NCI-H526 (cell line): ENCODE measurements at regions not wholly inside any gene's neighbourhood (a gene's known extent, or its start where the extent isn't known, plus 50 kb on each side); places are given as distances from the start of the nearest gene placed in this dataset.
"Not testable (repeated sequence)": the region's sequence is repeated elsewhere in the genome, so short reads cannot be mapped to it uniquely, and the experiment has no call there.

Source experiments
- DNase-seq, 2 experiments: peaks; one replicate each; lab custom pipeline; 2025; lab: John Stamatoyannopoulos, UW

DNA sequence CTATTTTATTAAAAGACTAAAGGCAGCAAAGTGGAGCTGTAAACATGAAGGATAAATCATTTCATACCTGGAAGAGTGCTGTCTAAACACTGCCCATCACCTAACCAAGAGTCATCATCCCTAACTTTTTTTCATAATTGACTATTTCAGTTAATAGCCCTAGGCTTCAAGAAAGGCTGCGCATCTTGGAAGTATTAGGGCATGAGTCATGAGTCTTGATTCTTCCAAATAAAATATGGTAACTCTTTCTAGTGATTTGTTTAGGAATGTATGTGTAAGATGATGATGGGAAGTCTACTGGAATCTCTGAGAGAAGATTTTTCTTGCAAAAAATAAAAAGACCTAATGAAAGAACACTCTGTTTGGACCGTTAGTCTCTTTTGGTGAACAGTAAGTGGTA, 207.7 kb upstream of the AHR start:
- no peak for DNase-seq

DNA sequence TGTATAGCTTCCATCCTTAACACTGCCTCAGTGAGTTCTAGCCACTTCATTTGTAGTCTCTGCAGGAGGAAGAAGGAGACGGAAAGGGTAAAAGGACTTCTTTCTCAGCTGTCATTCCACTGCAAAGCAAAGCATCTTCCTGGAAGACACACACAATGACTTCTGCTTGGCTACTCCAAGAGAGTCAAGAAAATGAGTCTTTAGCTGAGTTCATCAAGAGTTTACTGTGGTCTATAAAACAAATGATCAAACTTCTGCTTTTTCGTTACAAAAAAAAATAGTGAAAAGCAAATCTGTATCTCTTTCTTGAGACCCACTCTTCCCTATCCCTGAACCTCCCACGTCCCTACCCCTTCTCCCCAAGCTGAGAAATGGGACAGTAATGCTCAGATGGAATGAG, 205.0 kb upstream of the AHR start:
- DNase-seq = no peak

DNA sequence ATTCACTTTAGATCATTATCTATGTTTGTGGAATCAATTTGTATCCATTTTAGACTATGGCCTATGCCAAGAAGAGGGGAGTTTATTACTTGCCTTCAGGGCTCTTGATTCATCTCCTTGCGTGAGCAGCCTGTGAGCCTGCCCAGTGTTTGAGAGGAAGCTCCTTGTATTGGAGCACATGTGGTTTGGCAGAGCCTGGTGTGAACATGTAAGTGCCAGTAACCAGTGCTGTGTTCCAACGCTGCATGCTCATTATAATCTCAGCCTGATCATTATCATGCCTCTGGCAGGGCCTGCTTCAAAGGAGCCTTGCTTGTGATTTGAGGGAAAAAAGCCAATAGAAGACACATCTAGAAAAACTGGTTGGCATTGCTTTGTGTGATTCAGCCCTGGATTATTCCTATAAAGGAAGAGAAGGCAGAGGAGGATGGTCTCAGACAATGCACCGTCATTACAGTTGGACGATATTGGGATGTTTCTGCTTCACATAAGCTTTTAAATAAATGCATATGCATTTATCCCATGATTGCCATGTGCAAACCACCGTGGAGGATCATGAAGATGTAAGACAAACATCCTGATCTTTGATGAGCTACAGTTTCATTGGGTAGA, 203.4 kb upstream of the AHR start:
- DNase-seq = no peak

DNA sequence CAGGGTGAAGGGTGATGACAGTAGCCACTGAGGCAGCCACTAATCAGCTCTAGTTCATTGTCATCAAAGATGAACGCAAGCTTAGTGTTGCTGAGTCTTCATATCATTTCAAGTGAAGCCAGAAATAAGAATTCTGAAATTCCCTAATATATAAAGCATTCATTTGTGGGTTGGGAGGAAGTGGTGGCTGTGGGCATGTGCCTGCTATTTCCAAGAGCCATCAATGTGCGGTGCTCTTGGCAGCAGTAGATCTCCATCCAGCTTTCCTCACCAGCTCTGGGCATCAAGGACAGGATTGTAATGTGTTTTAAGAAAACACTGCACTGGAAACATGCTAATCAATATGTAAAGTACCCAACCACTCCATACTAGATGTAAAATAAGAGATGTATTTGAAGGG, 202.5 kb upstream of the AHR start:
- peak; percentile 44 to 45 for DNase-seq

DNA sequence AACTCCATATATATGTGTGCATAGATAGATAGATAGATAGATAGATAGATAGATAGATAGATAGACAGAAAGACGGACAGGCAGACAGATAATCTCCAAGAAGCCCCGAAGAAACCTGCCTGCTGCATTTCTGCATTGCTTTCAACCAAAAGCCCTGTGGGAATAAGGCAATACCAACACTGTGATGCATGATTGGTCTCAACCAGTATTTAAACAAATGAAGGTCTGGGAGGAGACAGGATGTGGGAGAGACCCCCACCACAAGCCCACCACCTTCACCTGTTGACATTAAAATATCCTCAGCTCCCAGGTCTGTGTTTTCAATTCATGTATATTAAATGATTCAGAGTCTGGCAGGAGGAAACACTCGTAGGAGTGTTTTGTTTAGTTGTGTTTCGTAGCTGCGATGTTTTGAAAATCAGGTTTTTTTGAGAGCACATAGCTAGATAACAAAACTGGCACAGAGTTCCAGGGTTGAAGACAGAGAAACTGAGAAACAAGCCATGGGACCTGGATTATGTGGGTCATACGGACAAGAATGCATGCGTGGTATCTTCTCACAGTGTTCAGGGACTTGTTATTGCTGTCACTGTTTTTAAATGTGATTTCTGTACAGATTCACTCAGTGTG, 200.7 kb upstream of the AHR start:
- DNase-seq = peak in 1 of 2 experiments; percentile 17

DNA sequence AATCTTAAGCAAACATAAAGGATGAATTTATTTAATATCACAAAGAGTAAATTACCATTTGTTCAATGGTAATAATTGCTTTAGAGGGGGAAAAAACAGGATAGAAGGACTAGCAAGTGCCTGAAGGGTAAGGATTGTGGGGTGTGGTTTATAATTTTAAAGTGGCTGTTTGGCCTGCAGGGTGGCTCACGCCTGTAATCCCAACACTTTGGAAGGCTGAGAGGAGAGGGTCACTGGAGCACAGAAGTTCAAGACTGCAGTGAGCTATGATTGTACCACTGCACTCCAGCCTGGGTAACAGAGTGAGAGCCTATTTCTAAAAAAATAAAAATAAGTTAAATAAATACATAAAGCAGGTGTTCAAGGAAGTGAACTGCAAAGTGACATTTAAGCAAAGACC, 199.9 kb upstream of the AHR start:
- no peak for DNase-seq

DNA sequence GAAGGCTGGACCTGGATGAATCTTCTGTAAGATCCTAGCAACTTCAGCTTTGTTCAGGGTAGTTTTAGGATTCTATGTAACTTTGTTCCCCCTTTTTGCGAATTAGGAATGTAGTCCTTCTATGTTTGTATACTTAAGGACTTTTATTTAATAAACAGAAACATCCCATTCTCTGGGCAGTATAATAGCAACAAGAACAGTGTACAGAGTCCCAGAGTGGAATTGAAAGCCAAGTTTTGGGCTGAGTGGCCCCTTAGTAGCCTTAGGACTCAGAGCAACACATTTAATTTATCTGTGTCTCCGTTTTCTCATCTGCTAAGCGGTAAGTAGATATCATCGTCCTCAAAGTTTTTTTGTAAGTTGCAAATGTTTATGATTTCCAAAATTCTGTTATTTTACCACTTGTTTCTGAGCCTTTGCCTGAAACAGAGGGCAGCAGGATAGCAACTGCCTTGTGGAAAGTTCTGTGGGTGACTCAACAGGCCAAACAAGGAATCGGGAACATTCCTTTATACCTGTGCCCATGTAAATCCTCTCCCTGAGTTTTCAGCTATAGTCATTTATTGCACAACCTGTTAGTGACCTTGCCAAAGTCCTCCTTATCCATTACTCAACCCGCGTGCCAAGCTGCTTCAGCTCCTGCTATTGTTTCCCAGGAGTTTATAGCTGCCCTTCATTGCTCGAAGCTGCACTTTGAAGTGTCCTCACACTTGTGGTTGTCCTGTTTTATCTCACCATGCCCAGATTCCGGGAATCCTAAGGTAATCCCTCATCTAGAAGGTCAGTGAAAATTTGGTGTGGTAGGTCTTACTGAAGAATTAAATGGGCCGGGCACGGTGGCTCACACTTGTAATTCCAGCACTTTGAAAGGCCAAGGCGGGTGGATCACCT, 199.1 kb upstream of the AHR start:
- DNase-seq = no peak

DNA sequence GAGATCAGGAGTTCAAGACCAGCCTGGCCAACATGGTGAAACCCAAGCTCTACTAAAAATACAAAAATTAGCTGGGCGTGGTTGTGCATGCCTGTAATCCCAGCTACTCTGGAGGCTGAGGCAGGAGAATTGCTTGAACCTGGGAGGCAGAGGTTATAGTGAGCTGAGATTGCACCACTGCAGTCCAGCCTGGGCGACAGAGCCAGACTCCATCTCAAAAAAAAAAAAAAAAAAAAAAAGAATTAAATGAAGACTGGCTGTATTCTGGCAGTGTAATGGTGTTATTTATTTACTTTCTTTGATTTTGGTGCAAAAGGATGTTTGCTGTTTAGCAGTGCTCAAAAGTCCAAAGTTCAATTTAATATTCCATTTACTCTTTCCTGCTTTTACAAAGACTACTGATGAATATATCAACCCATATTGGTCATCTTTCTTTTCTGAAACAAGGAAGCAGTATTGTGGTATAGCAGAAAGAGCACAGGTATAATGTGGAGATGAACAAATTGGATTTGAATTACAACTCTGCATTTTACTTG, 198.4 kb upstream of the AHR start:
- not testable (repeated sequence) for DNase-seq

DNA sequence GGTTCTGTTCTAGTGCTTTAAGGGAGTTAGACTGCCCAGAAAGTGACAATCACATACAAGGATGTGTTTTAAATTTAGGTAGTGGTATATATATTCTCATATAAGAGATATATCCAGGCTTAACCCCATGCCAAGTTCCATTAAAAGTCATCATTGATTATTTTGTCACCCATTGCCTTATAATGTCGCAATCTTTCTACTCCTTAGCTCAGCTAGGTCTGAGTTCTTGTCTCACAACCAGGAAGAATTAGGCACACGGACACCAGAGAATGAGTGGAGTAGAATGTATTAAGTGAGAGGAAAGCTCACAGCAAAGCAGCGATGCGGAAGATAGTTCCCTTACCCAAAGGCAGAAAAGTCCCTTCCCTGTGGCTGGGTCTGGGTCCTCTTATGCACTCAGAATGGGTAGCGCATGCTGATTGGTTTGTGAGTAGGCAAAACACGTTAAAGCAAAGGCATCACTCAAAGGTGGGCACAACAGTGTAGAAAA, 197.2 kb upstream of the AHR start:
- no peak for DNase-seq

DNA sequence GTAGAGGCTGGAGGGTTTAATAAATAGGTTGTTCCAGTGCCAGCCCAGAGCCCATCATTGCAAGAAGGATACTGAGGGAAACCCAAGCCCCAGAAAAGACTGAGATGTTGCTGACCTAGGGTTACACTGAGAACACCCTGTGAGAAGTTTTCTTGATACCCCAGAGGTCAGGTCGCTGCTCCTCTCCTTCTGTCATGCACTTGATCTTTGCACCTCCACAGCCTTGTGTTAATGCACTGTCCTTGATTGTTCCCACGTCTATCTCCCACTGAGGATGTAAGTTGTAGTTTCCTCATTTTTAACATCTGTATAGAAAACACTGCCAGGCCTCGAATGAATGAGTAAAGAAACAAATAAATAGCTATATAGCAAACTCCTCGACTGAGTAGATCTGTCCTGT, 195.3 kb upstream of the AHR start:
- no peak for DNase-seq

DNA sequence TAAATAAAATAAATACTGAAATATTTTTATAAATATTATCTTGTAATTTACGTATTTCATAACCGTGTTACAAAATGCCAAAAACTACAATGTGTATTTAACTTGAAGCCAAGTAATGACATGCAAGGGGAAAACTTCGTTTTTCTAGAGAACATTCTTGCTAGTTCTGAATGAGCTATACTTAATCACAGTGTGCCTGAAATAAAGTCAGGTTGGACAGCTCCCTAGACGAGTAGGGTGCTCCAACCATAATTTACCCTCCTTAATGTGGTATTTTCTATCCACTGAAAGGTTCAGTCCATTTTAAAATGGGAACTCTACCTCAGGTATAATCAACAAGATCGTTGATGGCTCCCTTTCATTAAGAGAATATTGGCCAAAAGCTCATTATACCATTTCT, 194.5 kb upstream of the AHR start:
- no peak for DNase-seq

DNA sequence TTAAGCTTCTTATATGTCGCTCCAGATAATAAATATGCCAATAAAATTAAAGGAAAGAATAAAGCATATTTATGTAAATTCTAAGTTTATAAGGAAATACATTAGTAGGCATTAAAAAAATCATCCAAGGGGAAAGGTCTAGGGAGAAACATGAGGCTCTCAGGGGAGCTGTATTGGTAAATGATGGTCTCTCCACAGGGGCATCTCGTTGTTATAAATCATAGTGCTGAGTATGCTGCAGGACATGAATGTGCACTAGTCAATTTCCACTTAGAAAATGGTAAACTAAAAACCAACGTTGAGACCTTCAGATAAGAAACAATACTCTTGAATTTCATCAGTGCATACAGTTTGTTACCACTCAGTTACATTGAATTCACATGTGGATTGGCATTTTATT, 194.0 kb upstream of the AHR start:
- no peak for DNase-seq

DNA sequence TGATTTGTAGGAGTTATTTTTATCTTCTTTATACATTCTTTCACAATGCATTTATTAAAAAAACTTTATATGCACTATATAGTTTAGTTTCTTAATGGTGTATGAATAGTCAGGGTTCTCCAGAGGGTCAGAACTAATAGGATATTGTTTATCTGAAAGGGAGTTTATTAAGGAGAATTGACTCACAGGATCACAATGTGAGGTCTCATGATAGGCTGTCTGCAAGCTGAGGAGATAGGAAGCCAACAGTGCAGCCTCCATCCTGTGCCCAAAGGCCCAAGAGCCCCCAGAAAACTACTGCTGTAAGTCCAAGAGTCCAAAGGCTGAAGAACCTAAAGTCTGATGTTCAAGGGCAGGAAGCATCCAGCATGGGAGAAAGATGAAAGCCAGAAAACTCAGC, 192.8 kb upstream of the AHR start:
- no peak for DNase-seq

DNA sequence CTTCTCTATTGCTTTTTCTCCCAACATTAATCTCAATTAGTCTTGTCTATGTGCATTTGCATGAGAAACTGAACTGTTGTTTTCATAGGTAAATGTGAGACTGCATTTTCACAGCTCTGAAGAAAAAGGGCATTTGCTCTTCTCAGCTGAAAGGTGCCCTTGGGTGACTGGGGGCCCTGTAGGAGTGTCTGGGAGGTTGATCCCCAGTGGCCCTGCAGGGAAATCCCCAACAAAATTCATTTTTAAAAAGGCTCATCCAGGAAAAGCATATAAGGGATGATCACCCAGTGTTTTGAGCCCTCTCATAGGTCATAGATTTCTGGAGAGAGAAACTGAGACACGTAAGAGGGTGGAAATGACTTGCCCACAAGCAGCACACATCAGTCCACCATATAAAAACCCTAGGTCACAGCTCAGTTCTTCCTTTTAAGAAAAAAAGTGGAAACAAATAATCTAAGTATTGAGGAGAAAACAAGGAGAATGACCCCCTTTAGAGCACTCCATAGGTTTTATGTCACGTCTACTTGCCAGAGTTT, 190.3 kb upstream of the AHR start:
- peak; percentile 18 to 44 for DNase-seq

DNA sequence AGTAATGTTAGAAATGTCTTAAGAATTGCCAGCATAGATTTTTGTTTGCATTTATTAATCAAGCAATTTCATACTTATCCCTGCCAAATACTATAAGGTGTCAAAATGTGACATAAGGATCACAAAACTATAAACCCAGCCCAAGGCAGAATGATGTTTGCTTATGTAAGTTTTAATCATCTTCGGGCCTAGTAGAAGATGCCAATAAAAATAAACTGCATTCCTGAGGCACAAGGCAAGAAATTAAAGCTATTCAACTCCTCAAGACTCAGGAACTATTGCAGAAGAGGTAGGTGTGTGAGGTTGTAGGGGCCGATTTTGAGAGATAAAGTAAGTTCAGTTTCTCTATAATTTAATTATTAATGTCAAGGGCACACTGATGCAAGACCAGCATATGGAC, 189.4 kb upstream of the AHR start:
- DNase-seq = no peak

DNA sequence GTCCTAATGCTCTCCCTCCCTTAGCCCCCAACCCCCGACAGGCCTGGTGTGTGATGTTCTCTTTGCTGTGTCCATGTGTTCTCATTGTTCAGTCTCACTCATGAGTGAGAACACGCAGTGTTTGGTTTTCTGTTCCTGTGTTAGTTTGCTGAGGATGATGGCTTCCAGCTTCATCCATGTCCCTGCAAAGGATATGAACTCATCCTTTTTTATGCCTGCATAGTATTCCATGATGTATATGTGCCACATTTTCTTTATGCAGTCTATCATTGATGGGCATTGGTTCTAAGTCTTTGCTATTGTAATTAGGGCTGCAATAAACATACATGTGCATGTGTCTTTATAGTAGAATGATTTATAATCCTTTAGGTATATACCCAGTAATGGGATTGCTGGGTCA, 184.7 kb upstream of the AHR start:
- not testable (repeated sequence) for DNase-seq

DNA sequence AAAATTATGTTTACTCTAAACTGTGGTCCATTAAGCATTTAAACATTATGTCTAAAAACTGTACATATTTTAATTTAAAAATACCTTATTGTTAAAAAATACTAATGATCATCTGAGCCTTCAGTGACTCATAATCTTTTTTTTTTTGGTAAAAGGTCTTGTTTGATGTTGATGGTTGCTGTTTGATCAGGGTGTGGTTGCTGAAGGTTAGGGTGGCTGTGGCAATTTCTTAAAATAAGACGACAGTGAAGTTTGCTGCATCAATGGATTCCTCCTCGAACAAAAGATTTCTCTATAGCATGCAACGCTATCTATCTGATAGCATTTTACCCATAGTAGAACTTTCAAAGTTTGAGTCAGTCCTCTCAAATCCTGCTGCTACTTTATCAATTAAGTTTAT, 180.0 kb upstream of the AHR start:
- DNase-seq = no peak

DNA sequence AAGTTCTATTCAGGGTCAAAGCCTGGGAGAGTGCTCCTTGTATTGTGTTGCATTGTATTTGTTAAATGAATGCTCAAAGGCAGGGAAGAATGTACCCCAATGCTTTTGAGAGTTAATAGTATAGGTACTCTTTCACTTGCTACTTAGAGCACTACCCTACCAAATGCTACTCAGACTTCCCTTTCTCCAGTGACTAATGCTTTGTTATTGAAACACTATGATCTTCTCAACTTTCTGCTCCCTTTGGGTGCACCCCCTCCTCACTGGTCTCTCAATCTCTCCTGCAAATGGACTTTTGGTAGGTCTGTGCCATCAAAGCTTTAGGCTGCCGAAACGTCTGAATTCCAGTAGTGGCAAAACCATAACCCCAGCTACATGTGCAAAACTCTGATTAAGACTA, 177.7 kb upstream of the AHR start:
- no peak for DNase-seq

DNA sequence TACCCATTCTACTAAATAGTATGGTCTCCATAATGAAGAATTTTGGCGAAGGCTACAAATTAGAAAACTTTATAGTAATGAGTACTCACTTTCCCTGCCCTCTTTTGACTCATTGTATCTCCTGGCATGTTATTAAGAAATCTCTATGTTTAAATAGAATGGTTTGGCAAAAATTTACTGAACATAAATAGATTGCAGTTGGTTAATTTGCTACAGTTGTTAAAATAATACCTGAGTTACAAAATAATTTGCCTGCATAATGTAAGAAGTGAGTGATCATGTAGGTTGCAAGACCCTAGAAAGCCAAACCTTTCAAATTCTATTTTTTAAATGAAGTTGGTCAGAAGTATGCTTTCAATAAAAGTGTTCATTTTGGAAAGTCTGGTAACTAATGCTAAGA, 176.8 kb upstream of the AHR start:
- DNase-seq = no peak

DNA sequence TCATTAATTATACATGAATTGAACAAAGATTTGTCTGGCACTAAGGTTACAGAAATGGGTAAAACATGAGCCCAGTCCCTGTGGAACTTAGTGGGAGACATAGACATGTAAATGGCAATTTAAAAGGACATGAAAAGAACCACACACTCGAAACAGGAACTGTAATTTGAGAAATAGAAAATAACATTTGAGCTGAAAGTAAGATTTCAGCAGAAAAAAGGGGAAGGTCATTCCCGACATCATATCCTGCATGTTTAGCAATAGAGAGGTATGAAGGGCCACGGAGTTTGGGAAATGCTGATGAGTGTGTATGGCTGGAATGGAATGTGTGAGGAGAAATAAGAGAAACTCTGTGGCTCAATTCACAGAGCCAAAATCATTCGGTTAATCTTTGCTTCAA, 175.4 kb upstream of the AHR start:
- DNase-seq = no peak

DNA sequence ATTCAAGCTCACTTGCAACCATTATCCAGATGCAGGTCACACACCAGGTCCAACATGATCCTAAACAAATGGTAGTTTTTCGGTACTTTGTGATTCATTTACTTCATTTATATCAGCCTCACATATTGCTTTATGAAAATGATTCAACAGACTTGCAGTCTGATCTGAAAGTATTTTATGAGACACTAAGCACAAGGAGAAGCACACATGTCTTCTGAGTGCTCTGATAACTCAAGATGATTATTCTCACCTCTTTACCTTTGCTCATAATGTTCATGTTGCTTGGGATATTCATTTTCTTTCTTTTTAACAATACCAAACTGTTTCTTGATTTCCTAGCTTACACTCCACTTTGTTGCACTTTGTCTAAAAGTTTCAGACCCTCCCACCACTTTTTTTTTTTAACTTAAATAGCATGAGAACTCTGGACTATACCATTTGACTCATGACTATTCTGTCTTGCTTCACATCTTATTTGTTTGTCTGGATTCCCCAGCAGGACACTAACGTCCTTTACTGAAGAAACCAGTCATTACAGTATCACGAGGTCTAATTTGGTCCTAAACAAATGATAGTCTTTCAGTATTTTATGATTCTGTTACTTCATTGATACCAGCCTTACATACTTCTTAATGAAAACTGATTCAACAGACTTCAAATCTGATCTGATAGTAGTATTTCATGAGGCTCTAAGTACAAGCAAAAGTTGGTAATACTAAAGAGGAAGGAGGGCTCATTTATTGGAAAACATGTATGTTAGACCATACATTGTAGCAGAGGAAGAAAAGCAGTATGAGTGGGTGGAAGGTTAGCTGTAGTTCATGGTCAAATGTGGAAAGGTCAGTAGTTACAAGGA, 171.8 kb upstream of the AHR start:
- DNase-seq = no peak

DNA sequence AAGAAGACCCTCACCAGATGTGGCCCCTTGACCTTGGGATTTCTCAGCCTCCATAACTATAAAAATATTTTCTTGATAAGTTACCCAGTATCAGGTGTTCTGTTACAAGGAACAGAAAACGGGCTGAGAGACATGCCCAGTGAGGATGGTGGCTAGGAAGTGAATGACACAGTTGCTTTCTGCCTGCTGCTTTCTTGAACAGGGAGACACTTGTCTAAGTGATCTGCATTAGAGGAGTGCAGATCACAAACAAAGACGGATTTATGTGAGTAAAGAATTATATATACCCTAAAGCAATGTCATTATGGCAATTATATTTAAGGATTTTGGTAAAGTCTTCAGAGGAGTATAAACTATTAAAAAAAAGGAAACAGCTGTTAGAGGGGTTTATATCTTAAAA, 169.2 kb upstream of the AHR start:
- DNase-seq = no peak
